ENCODE measurements at regions not wholly inside any gene's neighbourhood (a gene's known extent, or its start where the extent isn't known, plus 50 kb on each side); places are given as distances from the start of the nearest gene placed in this dataset.

DNA sequence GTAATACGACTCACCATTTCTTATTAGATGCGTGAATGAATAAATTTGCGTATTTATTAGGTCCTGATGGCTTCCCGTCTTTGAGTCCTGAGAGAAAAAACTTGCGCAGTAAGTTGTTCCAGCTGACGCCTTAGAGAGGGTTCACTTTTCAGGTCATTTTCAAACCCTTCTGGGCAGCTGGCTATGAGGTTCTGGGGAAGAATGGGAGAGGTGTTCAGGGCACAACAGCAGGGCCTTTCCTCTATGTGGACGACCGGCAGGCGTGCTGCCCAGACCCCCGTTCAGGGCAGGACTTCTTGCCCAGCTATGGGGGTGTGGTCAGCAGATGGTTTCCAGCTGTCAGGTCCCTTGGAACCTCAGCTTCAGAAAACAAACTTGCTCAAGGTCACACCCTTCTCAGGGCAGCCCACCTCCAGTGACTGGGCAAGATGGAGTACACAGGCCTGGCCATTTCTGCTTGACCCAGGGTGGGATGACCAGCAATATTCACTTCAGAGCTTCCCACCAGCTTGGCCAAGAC, 61.1 kb upstream of the TNP1 start:
- TF ChIP-seq POLR2A (IDR thresholded peaks at IDR 0.05; ENCODE audit: low read length): no peak
- TF ChIP-seq GATA1 (IDR thresholded peaks at IDR 0.05; ENCODE audit: low read depth, low read length): no peak
